ENCODE measurements at regions not wholly inside any gene's neighbourhood (a gene's known extent, or its start where the extent isn't known, plus 50 kb on each side); places are given as distances from the start of the nearest gene placed in this dataset.

DNA sequence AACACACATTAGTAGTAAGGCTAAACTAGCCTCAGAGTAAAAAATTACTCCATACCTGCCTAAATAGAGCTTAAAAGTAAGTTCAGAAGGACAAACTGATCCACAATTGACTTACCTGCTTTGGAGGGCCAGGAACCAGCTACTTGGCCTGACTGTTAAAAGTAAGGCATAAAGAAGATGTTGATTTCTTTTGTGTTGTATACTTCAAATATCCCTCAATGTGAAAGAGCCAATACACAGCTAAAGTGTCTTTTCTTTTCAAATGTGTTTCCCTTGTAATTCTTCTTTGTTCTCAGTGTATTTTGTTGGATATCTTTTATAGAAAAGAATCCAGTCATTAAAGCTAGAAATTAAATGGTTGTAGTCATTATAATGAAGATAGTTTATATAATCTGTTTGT is 171.1 kb downstream of the TANC2 start:
- TF ChIP-seq CTCF (conservative IDR thresholded peaks at IDR 0.05) (no peak), EZH2 (IDR thresholded peaks at IDR 0.05; ENCODE audit: low read depth) (no peak)
